HG03103 (cell line): ENCODE measurements at regions not wholly inside any gene's neighbourhood (a gene's known extent, or its start where the extent isn't known, plus 50 kb on each side); places are given as distances from the start of the nearest gene placed in this dataset.

Source experiments
- ATAC-seq: cut with Tn5 transposase; IDR thresholded peaks from one replicate; pipeline ENCODE4 v1.9.1; 2021; ENCODE audit warnings: low read depth; ENCODE audit not compliant: unreplicated experiment

DNA sequence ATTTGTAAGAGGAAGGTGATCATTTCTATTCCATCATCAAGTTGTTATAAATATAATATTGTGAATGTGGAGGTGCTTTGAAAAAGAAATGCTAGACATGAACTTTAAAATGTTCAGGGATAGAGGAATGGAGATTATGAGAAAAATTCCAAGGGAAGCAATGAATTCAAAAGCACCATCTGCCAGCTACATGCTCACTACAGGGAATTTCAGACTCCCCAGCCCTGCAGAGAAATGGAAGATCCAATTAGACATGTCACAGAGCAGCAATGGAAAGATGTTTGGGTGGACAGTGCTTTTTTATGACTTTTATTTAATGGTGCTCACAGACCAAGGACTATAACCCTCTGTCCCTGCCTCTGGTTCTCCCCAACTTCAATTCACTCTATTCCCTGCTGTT is 209.7 kb downstream of the ESM1 start:
- ATAC-seq = no peak

GRCh38 chr5:54774281-54775170 is 210.9 kb downstream of the ESM1 start:
- no peak for ATAC-seq

DNA sequence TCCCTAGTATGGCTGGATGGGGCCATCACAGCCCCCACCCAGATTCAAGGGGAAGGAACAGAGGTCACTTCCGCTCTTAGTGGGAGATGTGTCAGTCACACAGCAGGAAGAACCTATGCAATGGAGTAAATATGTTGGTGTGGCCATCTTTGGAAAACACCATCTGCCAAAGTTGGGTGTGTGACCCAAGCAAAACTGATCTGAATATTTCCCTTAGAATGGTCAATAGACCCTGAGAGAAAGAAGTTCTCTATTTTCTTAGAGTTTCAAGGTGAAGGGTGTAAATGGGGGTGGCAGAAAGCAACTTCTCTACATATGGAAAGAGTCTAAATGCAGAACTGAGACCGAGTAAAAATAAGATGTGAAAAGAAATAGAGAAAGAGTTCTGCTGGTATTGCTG is 212.7 kb downstream of the ESM1 start:
- no peak for ATAC-seq

DNA sequence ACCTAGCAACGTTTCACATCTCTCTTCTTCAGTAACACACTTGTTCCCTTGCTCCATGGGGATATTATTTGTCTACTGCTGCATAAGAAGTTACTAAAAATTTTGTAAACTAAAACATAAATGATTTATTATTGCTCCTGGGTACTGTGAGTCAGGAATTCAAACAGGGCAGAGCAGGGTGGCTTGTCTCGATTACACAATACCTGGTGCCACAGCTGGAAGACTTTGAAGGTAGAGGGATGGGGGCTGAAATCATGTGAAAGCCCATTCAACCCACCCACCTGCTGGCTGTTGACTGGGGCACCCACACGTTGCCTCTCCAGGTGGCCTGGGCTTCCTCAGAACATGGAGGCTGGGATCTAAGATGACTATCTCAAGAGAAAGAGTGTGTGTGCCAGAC is 213.2 kb downstream of the ESM1 start:
- no peak for ATAC-seq

DNA sequence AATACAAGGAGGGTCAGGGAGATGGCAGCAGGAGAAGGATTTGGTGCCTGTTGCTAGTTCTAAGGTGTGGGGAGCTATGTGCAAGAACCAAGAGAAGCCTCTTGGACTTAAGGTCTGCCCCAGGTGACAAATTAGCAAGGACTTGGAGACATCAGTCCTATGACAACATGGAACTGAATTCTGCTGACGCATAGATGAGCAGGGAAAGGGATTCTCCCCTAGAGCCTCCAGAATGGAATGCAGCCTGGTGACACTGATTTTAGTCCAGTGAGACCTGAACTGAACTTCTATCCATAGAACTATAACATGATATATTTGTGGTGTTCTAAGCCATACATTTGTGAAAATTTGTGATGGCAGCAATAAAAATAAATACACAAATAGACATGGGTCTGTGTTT is 215.6 kb downstream of the ESM1 start:
- ATAC-seq = no peak

GRCh38 chr5:54769072-54769471 is 216.3 kb downstream of the ESM1 start:
- ATAC-seq = no peak

DNA sequence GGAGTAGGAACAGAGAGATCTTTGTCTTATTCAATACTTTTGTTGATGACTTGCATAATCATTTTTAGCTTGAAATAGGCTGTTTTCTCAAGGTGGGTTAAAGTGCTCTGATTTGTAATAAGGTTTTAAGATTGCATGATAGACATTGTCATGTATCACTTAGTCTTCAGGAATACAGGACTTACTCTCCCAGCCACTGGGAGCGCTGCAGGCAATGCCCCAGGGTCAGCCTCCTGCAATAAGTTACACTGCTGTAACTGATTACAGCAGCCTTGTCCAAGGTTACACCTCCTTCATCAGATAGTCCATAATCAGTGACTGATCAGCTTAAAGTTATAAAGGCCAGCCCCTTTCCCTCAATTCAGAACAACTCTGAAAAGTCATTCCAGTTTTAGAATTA is 218.6 kb downstream of the ESM1 start:
- no peak for ATAC-seq

DNA sequence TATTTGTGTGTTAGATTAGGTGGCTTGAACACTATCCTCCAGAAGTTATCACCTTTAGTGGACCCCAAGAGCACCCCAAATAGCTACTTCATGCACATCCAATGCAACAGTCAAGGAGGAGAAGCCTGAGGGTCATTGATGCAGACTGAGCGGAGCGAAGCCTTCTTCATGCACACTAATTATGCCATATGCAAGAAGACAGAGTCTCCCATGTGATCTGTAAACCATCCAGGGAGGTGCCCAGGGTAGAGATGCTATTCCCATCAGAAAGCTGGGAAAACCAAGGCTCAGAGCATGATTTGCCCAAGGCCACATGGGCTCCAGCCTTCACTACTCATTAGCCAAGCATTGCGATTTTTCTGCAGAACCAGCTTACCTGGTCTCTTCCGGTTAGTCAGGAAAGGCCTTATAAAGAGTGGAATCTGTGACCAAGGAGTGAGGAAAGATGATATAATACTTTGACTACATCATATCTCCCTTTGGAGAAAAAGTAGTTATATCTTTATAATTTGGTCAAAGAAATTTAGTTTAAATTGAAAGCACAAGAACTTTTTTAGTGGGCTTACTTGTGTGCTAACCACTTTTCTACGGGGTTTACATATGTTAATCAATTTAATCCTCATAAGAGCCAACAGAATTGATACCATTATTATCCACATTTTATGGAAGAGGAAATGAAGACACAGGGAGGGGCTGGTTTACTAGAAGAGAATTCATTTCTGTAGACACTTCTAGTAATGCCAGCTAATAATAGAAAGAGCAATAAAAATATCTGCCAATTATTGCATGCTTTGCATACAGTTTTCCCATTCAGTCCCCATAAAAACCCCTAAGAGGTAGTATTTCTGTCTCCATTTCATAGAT is 220.0 kb downstream of the ESM1 start:
- no peak for ATAC-seq

GRCh38 chr5:54764102-54765090 is 221.0 kb downstream of the ESM1 start:
- ATAC-seq = no peak

- ATAC-seq = no peak
These were observed 224.1 kb downstream of the ESM1 start for GRCh38 chr5:54761213-54761701.

GRCh38 chr5:54760182-54760935 is 225.0 kb downstream of the ESM1 start:
- ATAC-seq = no peak

GRCh38 chr5:54758038-54758437 is 227.4 kb downstream of the ESM1 start:
- no peak for ATAC-seq

GRCh38 chr5:54757541-54757940 is 227.9 kb downstream of the ESM1 start:
- no peak for ATAC-seq

- no peak for ATAC-seq
These were observed 228.5 kb downstream of the ESM1 start for GRCh38 chr5:54756796-54757402.

DNA sequence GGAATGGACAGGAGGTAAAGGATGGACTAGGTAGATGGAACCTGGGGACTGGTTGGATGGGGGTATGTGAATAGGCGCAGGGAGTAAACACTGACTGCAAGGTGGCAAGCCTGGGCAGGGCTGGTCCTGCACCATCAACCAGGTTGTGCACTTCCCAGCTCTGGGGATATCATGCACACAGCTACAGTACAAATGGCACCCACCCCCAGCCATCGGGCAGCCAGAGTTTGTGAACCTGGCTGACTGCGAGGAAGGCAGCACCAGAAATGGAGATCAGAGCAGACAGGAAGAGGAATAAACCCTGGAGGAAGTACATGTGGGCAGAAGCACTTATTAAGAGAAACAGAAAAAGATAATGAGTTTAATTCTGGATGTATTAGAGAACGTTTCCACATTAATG is 229.1 kb downstream of the ESM1 start:
- no peak for ATAC-seq

- ATAC-seq = no peak
These were observed 230.5 kb downstream of the ESM1 start for GRCh38 chr5:54754878-54755277.

GRCh38 chr5:54754420-54754819 is 231.0 kb downstream of the ESM1 start:
- ATAC-seq = no peak

- ATAC-seq = no peak
These were observed 231.6 kb downstream of the ESM1 start for GRCh38 chr5:54753753-54754152.

GRCh38 chr5:54753034-54753433 is 232.4 kb downstream of the ESM1 start:
- ATAC-seq = peak; percentile 94
